ENCODE measurements at regions not wholly inside any gene's neighbourhood (a gene's known extent, or its start where the extent isn't known, plus 50 kb on each side); places are given as distances from the start of the nearest gene placed in this dataset.

- H3K36me3 ChIP-seq (ENCODE audit: control insufficient read depth, low read depth, low read length), result no peaks in the 10 kb centered on the region
- H3K9me3 ChIP-seq (ENCODE audit: control insufficient read depth, low read depth, low read length), result no peaks in the 10 kb centered on the region
- no peak overlapping the region for H3K9ac ChIP-seq (ENCODE audit: low read length)
- no peaks in the 10 kb centered on the region for H3K4me1 ChIP-seq (ENCODE audit: control insufficient read depth, low read depth, low read length)
- no peak overlapping the region for H3K27ac ChIP-seq (ENCODE audit: low read length)
- H3K27me3 ChIP-seq (ENCODE audit: control insufficient read depth, insufficient read depth, low read length), result no peaks in the 10 kb centered on the region
- H3K4me3 ChIP-seq (ENCODE audit: low read length), result no peak overlapping the region
Measured at GRCh38 chr2:67948057-67948456, 114.7 kb downstream of the C1D start.

- Histone ChIP-seq H3K4me3 (ENCODE audit: low read length) (no peak overlapping the region), H3K4me1 (ENCODE audit: control insufficient read depth, low read depth, low read length) (no peaks in the 10 kb centered on the region), H3K36me3 (ENCODE audit: control insufficient read depth, low read depth, low read length) (no peaks in the 10 kb centered on the region), H3K27me3 (ENCODE audit: control insufficient read depth, insufficient read depth, low read length) (no peaks in the 10 kb centered on the region), H3K27ac (ENCODE audit: low read length) (no peak overlapping the region), H3K9ac (ENCODE audit: low read length) (no peak overlapping the region), H3K9me3 (ENCODE audit: control insufficient read depth, low read depth, low read length) (no peaks in the 10 kb centered on the region)
Measured at GRCh38 chr2:67948506-67948905, 114.3 kb downstream of the C1D start.

GRCh38 chr2:67950018-67950417 lies 112.8 kb downstream of the C1D start:
- H3K9me3 ChIP-seq (ENCODE audit: control insufficient read depth, low read depth, low read length), result no peaks in the 10 kb centered on the region
- H3K4me3 ChIP-seq (ENCODE audit: low read length), result no peak overlapping the region
- no peak overlapping the region for H3K9ac ChIP-seq (ENCODE audit: low read length)
- no peaks in the 10 kb centered on the region for H3K4me1 ChIP-seq (ENCODE audit: control insufficient read depth, low read depth, low read length)
- no peaks in the 10 kb centered on the region for H3K27me3 ChIP-seq (ENCODE audit: control insufficient read depth, insufficient read depth, low read length)
- no peaks in the 10 kb centered on the region for H3K36me3 ChIP-seq (ENCODE audit: control insufficient read depth, low read depth, low read length)
- H3K27ac ChIP-seq (ENCODE audit: low read length), result no peak overlapping the region

DNA sequence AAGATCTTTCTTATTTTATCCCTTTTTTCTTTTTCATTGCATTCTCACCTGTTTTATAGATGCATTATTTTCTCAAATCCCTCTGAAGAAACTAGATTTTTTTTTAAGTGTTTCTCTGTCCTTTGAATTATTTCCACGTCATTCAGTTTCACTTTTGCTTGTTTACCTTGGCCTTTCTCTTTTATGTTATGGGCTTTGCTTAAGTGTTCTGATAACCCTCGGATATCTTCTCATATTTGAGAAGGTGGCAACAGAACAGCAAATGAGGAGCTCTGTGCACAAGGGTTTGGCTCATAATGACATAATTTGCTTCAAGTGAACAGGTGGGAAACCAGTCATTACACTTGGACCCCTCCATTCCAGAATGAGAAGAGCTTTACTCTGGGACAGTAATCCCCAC lies 111.9 kb downstream of the C1D start:
- H3K27ac ChIP-seq (ENCODE audit: low read length), result no peak overlapping the region
- no peaks in the 10 kb centered on the region for H3K27me3 ChIP-seq (ENCODE audit: control insufficient read depth, insufficient read depth, low read length)
- H3K36me3 ChIP-seq (ENCODE audit: control insufficient read depth, low read depth, low read length), result no peaks in the 10 kb centered on the region
- no peak overlapping the region for H3K4me3 ChIP-seq (ENCODE audit: low read length)
- H3K9me3 ChIP-seq (ENCODE audit: control insufficient read depth, low read depth, low read length), result no peaks in the 10 kb centered on the region
- no peak overlapping the region for H3K9ac ChIP-seq (ENCODE audit: low read length)
- no peaks in the 10 kb centered on the region for H3K4me1 ChIP-seq (ENCODE audit: control insufficient read depth, low read depth, low read length)

GRCh38 chr2:67952066-67952465 lies 110.7 kb downstream of the C1D start:
- H3K9ac ChIP-seq (ENCODE audit: low read length), result no peak overlapping the region
- H3K9me3 ChIP-seq (ENCODE audit: control insufficient read depth, low read depth, low read length), result no peaks in the 10 kb centered on the region
- H3K27ac ChIP-seq (ENCODE audit: low read length), result no peak overlapping the region
- H3K27me3 ChIP-seq (ENCODE audit: control insufficient read depth, insufficient read depth, low read length), result no peaks in the 10 kb centered on the region
- no peaks in the 10 kb centered on the region for H3K4me1 ChIP-seq (ENCODE audit: control insufficient read depth, low read depth, low read length)
- no peaks in the 10 kb centered on the region for H3K36me3 ChIP-seq (ENCODE audit: control insufficient read depth, low read depth, low read length)
- no peak overlapping the region for H3K4me3 ChIP-seq (ENCODE audit: low read length)

DNA sequence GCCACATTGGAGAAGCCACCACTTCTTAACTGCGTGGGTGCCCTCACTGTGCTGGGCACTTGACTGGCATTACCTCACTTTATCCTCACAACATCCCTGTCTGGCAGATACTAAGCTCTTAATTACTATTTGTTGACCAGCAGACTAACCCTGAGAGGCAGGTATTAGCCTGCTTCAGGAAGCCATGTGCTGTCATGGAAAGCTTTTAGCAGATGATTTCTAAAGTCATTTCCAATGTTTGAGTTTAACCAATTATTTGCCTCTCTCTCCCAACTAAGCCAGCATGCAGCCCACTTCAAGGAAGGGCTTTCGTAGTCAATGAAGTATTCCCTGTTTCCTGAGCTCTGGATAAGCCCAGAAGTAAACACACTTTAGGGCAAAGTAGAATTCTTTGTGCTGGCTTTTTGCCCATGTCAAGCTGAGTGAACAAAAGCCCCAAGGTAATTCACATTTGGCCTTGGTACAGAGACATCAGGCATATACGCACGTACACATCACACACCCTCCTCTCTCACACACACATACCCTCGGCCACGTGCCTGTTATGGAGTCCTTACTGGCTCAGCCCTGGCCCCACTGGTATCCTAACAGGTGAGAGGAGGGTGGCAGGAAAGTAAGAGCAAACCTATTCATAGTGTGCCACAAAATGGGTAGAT lies 108.6 kb downstream of the C1D start:
- Histone ChIP-seq H3K27ac (ENCODE audit: low read length) (no peak overlapping the region), H3K4me3 (ENCODE audit: low read length) (no peak overlapping the region), H3K9me3 (ENCODE audit: control insufficient read depth, low read depth, low read length) (no peaks in the 10 kb centered on the region), H3K9ac (ENCODE audit: low read length) (no peak overlapping the region), H3K4me1 (ENCODE audit: control insufficient read depth, low read depth, low read length) (no peaks in the 10 kb centered on the region), H3K36me3 (ENCODE audit: control insufficient read depth, low read depth, low read length) (no peaks in the 10 kb centered on the region), H3K27me3 (ENCODE audit: control insufficient read depth, insufficient read depth, low read length) (no peaks in the 10 kb centered on the region)

- no peaks in the 10 kb centered on the region for H3K27me3 ChIP-seq (ENCODE audit: control insufficient read depth, insufficient read depth, low read length)
- H3K27ac ChIP-seq (ENCODE audit: low read length), result no peak overlapping the region
- no peak overlapping the region for H3K4me3 ChIP-seq (ENCODE audit: low read length)
- no peak overlapping the region for H3K9ac ChIP-seq (ENCODE audit: low read length)
- no peaks in the 10 kb centered on the region for H3K4me1 ChIP-seq (ENCODE audit: control insufficient read depth, low read depth, low read length)
- H3K36me3 ChIP-seq (ENCODE audit: control insufficient read depth, low read depth, low read length), result no peaks in the 10 kb centered on the region
- no peaks in the 10 kb centered on the region for H3K9me3 ChIP-seq (ENCODE audit: control insufficient read depth, low read depth, low read length)
Measured at GRCh38 chr2:67955748-67956603, 106.8 kb downstream of the C1D start.

DNA sequence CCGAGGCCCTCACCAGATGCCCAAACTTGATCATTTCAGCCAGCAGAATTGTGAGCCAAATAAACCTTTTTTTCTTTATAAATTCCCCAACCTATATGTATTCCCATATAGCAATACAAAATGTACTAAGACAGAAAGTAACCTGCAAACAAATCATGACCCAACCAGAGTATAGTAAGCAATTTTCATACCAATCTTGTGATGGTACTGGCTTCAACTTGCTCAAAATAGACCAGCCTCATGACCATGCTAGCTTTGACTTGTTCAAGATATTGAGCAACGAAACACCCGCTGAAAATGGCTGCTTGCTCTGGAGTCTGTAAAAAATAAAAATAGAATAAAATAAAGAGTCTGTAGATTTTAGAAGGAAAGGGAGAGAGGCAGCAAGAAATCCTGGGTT lies 97.6 kb downstream of the C1D start:
- Histone ChIP-seq H3K4me1 (ENCODE audit: control insufficient read depth, low read depth, low read length) (no peaks in the 10 kb centered on the region), H3K9ac (ENCODE audit: low read length) (no peak overlapping the region), H3K36me3 (ENCODE audit: control insufficient read depth, low read depth, low read length) (no peaks in the 10 kb centered on the region), H3K9me3 (ENCODE audit: control insufficient read depth, low read depth, low read length) (peaks cover 11% of the 10 kb centered on the region), H3K27ac (ENCODE audit: low read length) (no peak overlapping the region), H3K4me3 (ENCODE audit: low read length) (no peak overlapping the region), H3K27me3 (ENCODE audit: control insufficient read depth, insufficient read depth, low read length) (no peaks in the 10 kb centered on the region)

DNA sequence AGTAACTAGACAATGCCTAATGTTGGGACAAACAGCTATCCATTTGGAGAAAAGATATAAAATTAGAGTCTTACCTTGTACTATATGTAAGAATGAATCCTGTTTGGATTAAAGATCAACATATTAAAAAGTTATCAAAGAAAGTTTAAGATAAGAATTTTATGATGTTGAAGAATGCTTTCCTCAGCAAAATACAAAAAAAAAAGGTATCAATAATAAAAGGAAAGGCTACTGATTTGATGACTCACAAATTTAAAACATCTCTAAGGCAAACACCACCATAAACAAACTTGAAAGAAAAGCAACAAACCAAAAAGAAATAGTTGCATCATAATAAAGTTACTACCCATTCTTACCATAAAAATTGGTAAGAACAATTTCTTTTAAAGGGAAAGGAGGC lies 92.7 kb downstream of the C1D start:
- H3K9ac ChIP-seq (ENCODE audit: low read length), result no peak overlapping the region
- no peaks in the 10 kb centered on the region for H3K9me3 ChIP-seq (ENCODE audit: control insufficient read depth, low read depth, low read length)
- H3K4me3 ChIP-seq (ENCODE audit: low read length), result no peak overlapping the region
- no peaks in the 10 kb centered on the region for H3K4me1 ChIP-seq (ENCODE audit: control insufficient read depth, low read depth, low read length)
- H3K27ac ChIP-seq (ENCODE audit: low read length), result no peak overlapping the region
- no peaks in the 10 kb centered on the region for H3K36me3 ChIP-seq (ENCODE audit: control insufficient read depth, low read depth, low read length)
- H3K27me3 ChIP-seq (ENCODE audit: control insufficient read depth, insufficient read depth, low read length), result no peaks in the 10 kb centered on the region

DNA sequence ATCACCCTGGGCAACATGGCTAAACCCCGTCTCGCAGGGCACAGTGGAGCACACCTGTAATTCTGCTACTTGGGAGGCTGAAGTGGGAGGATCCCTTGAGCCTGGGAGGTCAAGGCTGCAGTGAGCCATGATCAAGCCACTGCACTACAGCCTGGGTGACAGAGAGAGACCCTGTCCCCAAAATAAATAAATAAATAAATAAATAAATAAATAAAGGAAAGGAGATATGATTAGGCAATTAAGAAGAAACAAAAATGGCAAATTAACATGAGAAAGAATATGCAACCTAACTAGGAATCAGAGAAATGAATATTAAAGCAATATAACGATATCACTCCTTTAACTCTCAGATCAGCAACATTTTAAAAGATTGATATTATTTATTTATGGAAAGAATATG lies 92.3 kb downstream of the C1D start:
- Histone ChIP-seq H3K9ac (ENCODE audit: low read length) (no peak overlapping the region), H3K9me3 (ENCODE audit: control insufficient read depth, low read depth, low read length) (no peaks in the 10 kb centered on the region), H3K27ac (ENCODE audit: low read length) (no peak overlapping the region), H3K4me1 (ENCODE audit: control insufficient read depth, low read depth, low read length) (no peaks in the 10 kb centered on the region), H3K27me3 (ENCODE audit: control insufficient read depth, insufficient read depth, low read length) (no peaks in the 10 kb centered on the region), H3K4me3 (ENCODE audit: low read length) (no peak overlapping the region), H3K36me3 (ENCODE audit: control insufficient read depth, low read depth, low read length) (no peaks in the 10 kb centered on the region)

- H3K27ac ChIP-seq (ENCODE audit: low read length), result no peak overlapping the region
- H3K9ac ChIP-seq (ENCODE audit: low read length), result no peak overlapping the region
Measured at GRCh38 chr2:67974559-67975430, 88.0 kb downstream of the C1D start.

More at GRCh38 chr2:67974559-67975430, 88.0 kb downstream of the C1D start:
- Histone ChIP-seq H3K27me3 (ENCODE audit: control insufficient read depth, insufficient read depth, low read length) (no peaks in the 10 kb centered on the region), H3K4me1 (ENCODE audit: control insufficient read depth, low read depth, low read length) (no peaks in the 10 kb centered on the region), H3K36me3 (ENCODE audit: control insufficient read depth, low read depth, low read length) (no peaks in the 10 kb centered on the region), H3K9me3 (ENCODE audit: control insufficient read depth, low read depth, low read length) (no peaks in the 10 kb centered on the region), H3K4me3 (ENCODE audit: low read length) (no peak overlapping the region)

Data from iPS-18a (cell line).